ENCODE measurements at regions not wholly inside any gene's neighbourhood (a gene's known extent, or its start where the extent isn't known, plus 50 kb on each side); places are given as distances from the start of the nearest gene placed in this dataset.

DNA sequence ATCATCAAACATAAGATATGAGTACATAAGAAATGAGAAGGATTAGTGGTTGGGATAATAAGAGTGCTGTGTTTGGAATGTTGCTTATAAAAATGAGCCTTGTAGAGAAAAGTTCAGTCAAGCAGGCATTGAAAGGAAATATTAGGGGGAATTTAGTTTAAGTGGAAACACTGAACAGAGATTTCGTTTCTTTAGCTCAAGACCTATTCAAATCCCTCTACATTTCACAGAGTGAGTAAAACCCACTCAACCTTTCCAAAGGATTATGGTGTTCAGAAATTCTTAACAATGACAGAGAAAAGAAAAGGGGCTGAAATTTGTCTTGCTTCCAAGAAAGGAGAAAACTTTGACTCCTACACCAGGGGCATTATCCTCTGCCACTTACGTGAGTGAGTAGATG lies 1072.4 kb upstream of the LCORL start:
- ChIA-PET CTCF (no interaction called here), POLR2A (no interaction called here)
- no peak for DNase-seq (ENCODE audit: extremely low spot score)
- TF ChIP-seq, protein P1, sequence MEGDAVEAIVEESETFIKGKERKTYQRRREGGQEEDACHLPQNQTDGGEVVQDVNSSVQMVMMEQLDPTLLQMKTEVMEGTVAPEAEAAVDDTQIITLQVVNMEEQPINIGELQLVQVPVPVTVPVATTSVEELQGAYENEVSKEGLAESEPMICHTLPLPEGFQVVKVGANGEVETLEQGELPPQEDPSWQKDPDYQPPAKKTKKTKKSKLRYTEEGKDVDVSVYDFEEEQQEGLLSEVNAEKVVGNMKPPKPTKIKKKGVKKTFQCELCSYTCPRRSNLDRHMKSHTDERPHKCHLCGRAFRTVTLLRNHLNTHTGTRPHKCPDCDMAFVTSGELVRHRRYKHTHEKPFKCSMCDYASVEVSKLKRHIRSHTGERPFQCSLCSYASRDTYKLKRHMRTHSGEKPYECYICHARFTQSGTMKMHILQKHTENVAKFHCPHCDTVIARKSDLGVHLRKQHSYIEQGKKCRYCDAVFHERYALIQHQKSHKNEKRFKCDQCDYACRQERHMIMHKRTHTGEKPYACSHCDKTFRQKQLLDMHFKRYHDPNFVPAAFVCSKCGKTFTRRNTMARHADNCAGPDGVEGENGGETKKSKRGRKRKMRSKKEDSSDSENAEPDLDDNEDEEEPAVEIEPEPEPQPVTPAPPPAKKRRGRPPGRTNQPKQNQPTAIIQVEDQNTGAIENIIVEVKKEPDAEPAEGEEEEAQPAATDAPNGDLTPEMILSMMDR (IDR thresholded peaks at IDR 0.05; ENCODE audit: control extremely low read depth, extremely low read depth, low read depth, missing control alignments) = no peak

- ChIA-PET CTCF (no interaction called here), POLR2A (no interaction called here)
- no peak for DNase-seq (ENCODE audit: extremely low spot score)
- TF ChIP-seq, protein P1 (IDR thresholded peaks at IDR 0.05; ENCODE audit: control extremely low read depth, extremely low read depth, low read depth, missing control alignments) = no peak
Observed at GRCh38 chr4:19092797-19093196, 1071.2 kb upstream of the LCORL start.

GRCh38 chr4:19074036-19074435 lies 1052.5 kb upstream of the LCORL start:
- TF ChIP-seq, protein P1 (IDR thresholded peaks at IDR 0.05; ENCODE audit: control extremely low read depth, extremely low read depth, low read depth, missing control alignments) = no peak
- CTCF ChIA-PET = no interaction called here
- no peak for DNase-seq (ENCODE audit: extremely low spot score)
- POLR2A ChIA-PET = no interaction called here

DNA sequence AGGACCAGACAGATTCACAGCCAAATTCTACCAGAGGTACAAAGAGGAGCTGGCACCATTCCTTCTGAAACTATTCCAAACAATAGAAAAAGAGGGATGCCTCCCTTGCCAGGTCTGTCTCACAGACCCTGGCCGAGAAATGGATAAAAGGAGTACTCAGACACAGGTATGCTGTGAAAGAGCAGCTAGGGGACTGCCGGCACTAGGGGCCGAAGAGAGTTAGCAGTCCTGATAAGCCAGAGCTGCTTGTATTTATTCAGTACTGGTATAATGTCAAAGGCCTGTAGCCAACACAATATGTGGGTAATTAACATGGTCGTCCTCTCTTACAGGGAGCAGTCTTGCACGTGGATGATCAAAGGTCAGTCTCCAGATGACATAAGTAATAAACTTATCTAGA lies 1042.1 kb upstream of the LCORL start:
- TF ChIP-seq, protein P1 (IDR thresholded peaks at IDR 0.05; ENCODE audit: control extremely low read depth, extremely low read depth, low read depth, missing control alignments) = no peak
- DNase-seq (ENCODE audit: extremely low spot score) = no peak
- CTCF ChIA-PET = interaction anchor here (1.6 kb wide), 1 partner anchor 10 kb away, joined by 4 read pairs; no protein-coding TSS in a partner anchor
- POLR2A ChIA-PET = no interaction called here

- CTCF ChIA-PET = no interaction called here
- TF ChIP-seq, protein P1 (IDR thresholded peaks at IDR 0.05; ENCODE audit: control extremely low read depth, extremely low read depth, low read depth, missing control alignments) = no peak
- POLR2A ChIA-PET = no interaction called here
- no peak for DNase-seq (ENCODE audit: extremely low spot score)
Observed at GRCh38 chr4:19054916-19055315, 1033.4 kb upstream of the LCORL start.

GRCh38 chr4:19051831-19052230 lies 1030.3 kb upstream of the LCORL start:
- CTCF ChIA-PET = no interaction called here
- POLR2A ChIA-PET = no interaction called here
- TF ChIP-seq, protein P1 (IDR thresholded peaks at IDR 0.05; ENCODE audit: control extremely low read depth, extremely low read depth, low read depth, missing control alignments) = no peak
- no peak for DNase-seq (ENCODE audit: extremely low spot score)

GRCh38 chr4:19047279-19047880 lies 1025.8 kb upstream of the LCORL start:
- DNase-seq (ENCODE audit: extremely low spot score) = no peak
- POLR2A ChIA-PET = no interaction called here
- TF ChIP-seq, protein P1 (IDR thresholded peaks at IDR 0.05; ENCODE audit: control extremely low read depth, extremely low read depth, low read depth, missing control alignments) = no peak
- CTCF ChIA-PET = no interaction called here

Data from GM10248 (cell line).